Amygdala (tissue), 56 donors: ENCODE measurements at regions not wholly inside any gene's neighbourhood (a gene's known extent, or its start where the extent isn't known, plus 50 kb on each side); places are given as distances from the start of the nearest gene placed in this dataset.
A peak's percentile ranks its signal among the peaks of the same experiment; 100 is the strongest.
"Not testable (repeated sequence)": the region's sequence is repeated elsewhere in the genome, so short reads cannot be mapped to it uniquely, and the experiment has no call there.

Experiments
- DNase-seq, 56 donors: peaks; one replicate each; lab custom pipeline; 2025; lab: John Stamatoyannopoulos, UW

DNA sequence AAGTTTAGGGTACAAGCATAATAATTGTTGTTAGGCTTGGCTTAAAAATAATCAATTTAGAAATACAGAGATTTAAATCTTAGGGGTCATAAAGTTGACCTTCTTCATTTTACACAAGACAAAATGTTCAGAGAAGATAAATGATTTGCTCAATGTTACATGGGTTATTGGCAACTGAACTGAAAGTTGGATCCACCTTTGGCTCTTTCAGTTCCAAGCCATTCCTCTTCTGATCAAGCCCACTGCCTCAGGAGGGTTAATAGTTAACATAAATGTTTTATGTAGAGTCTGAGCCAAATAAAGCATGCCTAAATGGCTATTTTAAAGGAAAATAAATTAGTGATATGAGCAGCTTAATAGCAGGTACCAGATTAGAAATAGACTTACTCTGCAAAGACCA, 79.1 kb upstream of the RHOBTB1 start:
- no peak for DNase-seq

DNA sequence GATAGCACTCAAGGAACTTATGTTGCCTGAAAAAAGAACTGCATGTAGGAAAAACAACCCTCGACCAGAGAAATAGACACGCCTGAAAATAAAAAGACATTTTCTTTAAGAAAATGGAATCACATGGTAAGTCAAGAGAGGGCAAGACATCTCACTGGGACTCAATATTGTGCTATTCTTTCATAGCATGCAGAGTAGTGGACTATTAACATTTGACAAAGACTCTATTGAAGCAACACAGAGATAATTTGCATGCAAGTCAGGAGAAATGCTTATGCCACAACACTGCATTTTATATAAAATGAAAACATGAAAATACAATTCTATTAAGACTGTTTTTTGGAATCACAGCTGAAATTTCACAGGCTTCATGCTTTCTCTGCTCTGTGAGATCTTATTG, 77.9 kb upstream of the RHOBTB1 start:
- no peak for DNase-seq

DNA sequence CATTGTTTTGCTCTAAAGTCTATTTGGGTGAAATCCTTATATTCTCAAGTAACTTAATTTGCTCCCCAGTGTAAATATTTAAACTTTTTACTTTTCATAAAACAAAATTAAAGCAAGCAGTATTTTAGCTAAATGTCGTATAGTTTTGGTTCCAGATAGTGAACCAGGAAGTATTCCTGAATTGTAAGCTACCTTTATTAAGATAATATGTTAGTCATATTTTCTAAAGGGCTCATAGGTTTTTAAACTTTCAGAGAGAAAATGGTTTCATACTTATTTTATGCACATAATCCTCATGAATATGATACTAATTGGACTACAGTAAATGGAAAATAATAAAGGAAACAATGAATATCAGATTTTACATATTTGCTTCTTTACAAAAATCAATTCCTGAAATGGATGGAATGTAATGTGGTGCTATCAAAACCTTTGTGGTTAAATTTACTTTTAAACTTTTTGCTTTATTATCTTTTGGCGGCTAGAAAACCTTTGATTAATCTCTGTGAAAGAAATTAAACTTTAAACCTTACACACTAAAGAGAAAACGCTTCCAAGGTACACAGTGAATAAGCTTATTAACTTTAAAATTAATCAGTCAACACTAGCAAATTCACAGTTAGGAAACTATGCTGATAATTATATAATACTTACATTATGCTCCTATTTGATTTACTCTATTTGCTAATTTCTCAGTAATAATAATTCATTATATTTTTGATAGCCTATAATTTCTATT, 76.6 kb upstream of the RHOBTB1 start:
- DNase-seq = no peak

DNA sequence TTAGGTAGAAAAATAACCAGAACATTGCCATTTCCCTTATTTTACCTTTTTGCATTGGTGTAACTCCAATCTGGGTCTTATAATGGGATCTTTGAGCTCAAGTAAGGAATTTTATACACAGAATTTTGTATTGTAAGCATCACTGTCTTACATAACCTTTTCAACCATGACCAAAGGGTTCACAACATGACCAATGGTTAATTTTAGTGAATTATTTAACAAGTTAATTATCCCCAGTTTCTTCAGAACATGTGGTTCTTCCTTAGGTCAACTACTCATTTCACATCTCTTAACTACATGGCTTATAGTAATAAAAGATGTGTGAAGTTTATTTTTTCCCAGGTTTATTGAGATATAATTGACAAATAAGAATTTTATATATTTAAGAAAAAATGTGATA, 74.2 kb upstream of the RHOBTB1 start:
- DNase-seq = no peak

DNA sequence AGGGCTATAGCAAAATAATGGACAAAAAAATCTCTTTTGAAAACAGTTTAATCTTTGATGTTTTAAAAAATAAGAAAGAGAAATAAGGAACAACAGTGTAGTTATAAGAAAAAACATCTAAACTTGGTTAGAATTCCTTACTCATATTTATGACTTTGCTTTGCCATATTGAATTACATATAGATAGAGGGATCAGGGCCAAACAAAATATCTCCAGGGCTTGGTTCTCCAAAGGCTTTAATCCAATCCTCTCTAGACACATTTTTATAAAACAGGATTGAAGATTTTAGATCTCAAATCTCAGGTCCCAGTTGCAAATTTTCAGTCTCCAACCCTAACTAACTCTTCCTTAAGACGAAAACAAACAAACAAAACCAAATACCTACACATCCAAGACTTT, 72.6 kb upstream of the RHOBTB1 start:
- no peak for DNase-seq

DNA sequence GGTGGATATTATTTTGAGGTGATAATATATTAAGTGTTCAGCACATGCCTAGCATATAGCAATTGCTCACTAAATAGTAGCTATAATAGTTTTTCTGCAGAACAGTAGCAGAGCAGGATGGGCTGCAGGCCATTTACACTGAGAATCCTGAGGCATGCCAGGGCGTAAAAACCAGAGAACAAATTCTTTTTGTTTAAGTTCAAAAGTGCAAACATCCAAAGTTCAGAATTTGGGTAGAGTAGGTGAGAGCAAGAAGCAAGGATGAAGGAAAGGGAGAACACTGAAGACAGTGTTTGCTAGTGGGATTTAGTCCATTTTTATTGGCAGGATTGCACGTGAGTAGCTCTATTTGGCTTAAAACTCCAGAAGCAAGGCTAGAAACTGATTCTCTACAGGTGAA, 72.0 kb upstream of the RHOBTB1 start:
- no peak for DNase-seq

DNA sequence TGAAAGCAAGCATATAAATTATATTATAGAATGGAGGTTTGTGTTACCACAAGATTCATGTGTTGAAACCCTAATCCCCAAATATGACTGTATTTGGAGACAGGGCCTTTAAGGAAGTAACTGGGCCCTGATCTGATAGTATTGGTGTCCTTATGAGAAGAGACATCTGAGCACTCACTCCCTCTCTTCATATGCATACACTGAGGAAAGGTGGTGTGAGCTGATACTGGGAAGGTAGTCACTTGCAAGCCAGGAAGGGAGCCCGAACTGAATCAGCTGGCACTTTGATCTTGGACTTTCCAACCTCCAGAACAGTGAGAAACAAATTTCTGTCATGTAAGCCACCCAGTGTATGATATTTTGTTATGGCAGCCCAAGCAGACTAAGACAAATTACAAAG, 66.9 kb upstream of the RHOBTB1 start:
- DNase-seq = no peak

DNA sequence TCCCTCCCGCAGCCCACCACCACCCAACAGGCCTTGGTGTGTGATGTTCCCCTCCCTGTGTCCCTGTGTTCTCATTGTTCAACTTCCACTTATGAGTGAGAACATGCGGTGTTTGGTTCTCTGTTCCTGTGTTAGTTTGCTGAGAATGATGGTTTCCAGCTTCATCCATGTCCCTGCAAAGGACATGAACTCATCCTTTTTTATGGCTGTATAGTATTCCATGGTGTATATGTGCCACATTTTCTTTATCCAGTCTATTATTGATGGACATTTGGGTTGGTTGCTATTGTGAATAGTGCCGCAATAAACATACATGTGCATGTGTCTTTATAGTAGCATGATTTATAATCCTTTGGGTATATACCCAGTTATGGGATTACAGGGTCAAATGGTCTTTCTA, 59.1 kb upstream of the RHOBTB1 start:
- DNase-seq = not testable (repeated sequence)

DNA sequence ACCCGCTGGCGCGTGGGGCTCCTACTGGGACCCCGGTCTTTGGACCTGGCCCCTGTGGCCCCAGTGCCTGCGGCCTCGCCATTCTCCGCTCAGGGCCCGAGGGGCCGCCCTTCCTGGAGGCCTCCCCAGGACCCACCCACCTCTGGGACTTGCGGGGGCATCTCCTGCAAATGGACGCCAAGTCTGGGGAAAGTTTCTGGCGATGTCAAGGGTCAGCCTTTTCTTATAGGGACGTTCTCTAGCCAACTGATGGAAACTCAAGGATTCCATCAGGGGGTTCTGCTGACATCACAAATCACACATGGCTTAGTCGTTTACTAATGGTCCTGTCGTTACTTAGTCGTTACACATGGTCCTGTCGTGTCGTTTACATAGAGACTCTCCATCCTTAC, 57.7 kb upstream of the RHOBTB1 start:
- no peak for DNase-seq

DNA sequence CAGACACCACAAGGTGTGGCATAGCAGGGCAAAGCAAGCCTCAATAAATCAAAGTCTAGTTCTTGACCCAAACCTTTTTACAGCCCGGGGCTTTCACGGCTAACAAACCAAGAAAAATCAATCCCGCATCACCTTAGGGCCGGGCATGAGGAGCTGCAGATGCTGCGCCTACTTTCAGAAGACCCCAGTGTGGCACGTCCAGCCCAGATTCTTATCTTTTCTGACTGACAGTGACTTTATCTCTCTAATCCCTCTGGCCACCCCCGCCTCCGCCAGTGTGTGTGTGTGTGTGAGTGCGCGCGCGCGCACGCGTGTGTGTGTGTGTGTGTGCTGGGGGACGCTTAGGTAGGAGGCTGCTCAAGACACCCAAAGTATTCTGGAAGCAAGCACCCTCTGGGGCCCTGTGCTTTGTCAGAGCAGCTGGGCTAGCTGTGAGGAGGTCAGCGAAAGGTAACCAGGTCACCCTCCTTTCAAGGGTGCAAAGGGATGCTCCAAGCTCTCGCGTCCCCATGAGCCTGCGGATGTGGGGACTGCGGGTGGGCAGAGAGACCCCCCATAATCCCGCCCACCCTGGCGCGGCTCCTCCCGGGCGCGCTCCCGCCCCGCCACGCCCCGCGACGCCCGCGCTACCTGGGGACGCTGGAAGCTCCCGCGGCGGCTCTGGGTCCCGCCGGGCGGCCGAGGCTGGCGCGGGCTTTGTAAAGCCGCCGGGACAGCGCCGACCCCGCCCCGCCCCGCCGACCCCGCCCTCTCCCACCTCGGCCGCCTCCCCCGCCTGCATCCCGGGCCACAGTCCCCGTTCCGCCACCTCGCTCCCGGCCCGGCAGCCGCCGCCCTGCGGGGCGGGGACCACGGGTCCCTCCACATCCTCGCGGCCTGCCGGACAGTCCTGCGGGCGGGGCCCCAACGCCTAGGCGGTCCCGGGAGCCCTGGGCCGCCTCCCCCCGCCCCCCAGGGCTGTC, 57.1 kb upstream of the RHOBTB1 start:
- peak in 35 of 56 donors; percentile 3 to 60 (median 28) for DNase-seq

DNA sequence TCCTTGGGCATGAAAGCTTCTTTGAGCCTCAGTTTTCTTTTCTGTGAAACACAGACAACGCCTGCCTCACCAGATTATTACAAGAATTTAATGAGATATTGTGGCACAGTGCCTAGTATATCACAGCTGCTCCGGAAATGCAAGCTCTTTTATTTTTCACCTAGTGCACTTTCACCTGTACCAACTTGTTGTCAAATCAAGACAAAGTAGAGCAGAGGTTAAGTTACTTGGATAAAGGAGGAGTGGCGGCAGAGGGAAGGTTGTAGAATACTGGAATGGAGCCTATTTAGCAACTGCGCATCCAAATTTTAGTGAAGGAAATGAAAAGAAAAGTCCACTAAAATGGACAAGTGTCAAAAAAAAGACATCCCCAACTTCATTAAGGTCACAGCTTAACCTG, 54.9 kb upstream of the RHOBTB1 start:
- no peak for DNase-seq

DNA sequence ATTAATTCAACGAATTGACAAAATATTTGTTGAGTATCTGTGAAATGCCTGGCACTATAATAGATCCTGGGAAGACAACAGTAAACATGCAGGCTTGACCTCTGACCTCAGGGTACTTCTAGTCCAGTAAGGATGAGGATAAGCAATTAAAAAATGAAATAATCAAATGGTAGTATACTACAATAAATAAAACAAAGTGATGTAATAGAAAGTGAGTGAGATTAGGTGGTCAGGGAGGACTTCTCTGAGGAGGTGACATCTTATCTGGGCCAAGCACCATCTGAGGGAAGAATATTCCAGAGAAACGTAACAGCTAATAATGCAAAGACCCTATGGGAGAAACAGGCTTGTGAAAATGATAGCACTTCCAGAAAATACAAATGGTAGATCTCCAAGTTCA, 50.1 kb upstream of the RHOBTB1 start:
- DNase-seq = no peak
